Lower lobe of right lung (tissue), 2 donors: ENCODE measurements at regions not wholly inside any gene's neighbourhood (a gene's known extent, or its start where the extent isn't known, plus 50 kb on each side); places are given as distances from the start of the nearest gene placed in this dataset.

Source experiments
- ATAC-seq, 2 donors: fragments of 200-7000 bp; cut with Tn5 transposase; one replicate each; pipeline ENCODE4 v1.9.1; 2020 to 2022; ENCODE audit warnings: mild to moderate bottlenecking in 2 of 2, moderate library complexity in 2 of 2
- DNase-seq: peaks from one replicate; pipeline ENCODE4 v3.0.0-alpha.2; 2020
- H3K27ac ChIP-seq: fragments of 200-600 bp; one replicate; pipeline ENCODE4 v1.8.0; 2022
- H3K27me3 ChIP-seq: fragments of 200-600 bp; one replicate; pipeline ENCODE4 v1.8.0; 2022; ENCODE audit warnings: low read depth
- H3K36me3 ChIP-seq: fragments of 200-600 bp; one replicate; pipeline ENCODE4 v1.8.0; 2022; ENCODE audit warnings: mild to moderate bottlenecking
- H3K4me1 ChIP-seq: fragments of 200-600 bp; one replicate; pipeline ENCODE4 v1.8.0; 2022
- H3K4me3 ChIP-seq: fragments of 200-600 bp; one replicate; pipeline ENCODE4 v1.8.0; 2022; ENCODE audit warnings: mild to moderate bottlenecking
- H3K9me3 ChIP-seq: fragments of 200-600 bp; one replicate; pipeline ENCODE4 v1.8.0; 2022
- CTCF ChIP-seq: fragments of 200-600 bp; IDR thresholded peaks from one replicate; pipeline ENCODE4 v1.8.0; 2022; ENCODE audit warnings: antibody characterized with exemption, mild to moderate bottlenecking
- intact Hi-C: fragments of 100-400 bp; cut with DNase I; formaldehyde crosslinking; loops from one replicate; pipeline ENCODE4 v1.11.0; 2022
- donor health status: DM: no; HTN: yes; CAD: no; lungs with severe emphysema.

GRCh38 chr3:139827833-139828232 lies 107.2 kb upstream of the CLSTN2 start:
- ATAC-seq (no peak), DNase-seq (no peak)
- Histone ChIP-seq H3K9me3 (no peaks in the 10 kb centered on the region), H3K4me3 (no peak overlapping the region), H3K27me3 (no peaks in the 10 kb centered on the region), H3K36me3 (no peaks in the 10 kb centered on the region), H3K4me1 (no peaks in the 10 kb centered on the region), H3K27ac (no peak overlapping the region)
- intact Hi-C loops, result no loop called here
- no peak for TF ChIP-seq CTCF

DNA sequence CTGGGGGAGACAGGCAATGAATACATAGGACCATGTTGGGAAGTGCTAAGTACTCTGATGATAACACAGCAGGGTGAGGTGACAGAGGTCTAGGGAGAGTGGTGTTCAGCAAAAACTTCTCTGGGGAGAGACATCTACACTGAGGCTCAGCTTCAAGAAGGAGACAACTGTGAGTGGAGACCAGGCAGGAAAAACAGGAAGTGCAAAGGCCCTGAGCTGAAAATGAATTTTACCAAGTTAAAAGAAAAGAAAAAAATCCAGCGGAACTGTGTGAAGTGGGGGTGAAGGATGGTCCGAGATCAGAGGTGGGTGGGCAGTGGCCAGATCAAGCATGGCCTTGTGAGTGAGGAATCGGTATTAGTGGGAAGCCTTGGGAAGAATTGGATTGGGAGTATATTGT lies 110.1 kb upstream of the CLSTN2 start:
- H3K27ac ChIP-seq, result no peak overlapping the region

DNA sequence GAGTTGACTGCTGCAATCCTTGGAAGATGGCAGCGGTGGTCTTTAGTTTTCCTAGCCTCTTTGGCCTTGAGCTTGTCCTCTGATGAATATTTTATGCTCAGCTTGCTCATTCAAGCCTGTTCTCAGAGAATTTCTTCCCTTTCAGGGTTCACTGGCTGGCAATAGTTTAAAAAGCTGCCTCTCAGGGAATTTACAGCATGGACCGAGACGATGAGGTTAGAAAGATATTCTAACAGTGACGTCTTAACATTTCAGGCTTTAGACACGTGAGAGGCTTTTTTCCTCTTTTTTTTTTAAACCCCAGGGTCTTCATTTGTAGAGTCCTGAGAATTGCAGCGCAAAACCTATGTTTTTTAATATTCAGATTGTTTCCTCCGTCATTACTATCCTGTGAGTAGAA lies 120.3 kb upstream of the CLSTN2 start:
- TF ChIP-seq CTCF, result no peak
- no peaks in the 10 kb centered on the region for H3K36me3 ChIP-seq
- no peaks in the 10 kb centered on the region for H3K4me1 ChIP-seq
- no peaks in the 10 kb centered on the region for H3K9me3 ChIP-seq
- intact Hi-C loops, result no loop called here
- H3K27me3 ChIP-seq, result no peaks in the 10 kb centered on the region
- ATAC-seq (no peak), DNase-seq (no peak)
- no peak overlapping the region for H3K4me3 ChIP-seq
- no peak overlapping the region for H3K27ac ChIP-seq

More for the DNA sequence above, 110.1 kb upstream of the CLSTN2 start:
- Histone ChIP-seq H3K27me3 (no peaks in the 10 kb centered on the region), H3K4me3 (no peak overlapping the region), H3K36me3 (no peaks in the 10 kb centered on the region), H3K9me3 (no peaks in the 10 kb centered on the region), H3K4me1 (no peaks in the 10 kb centered on the region)
- DNase-seq (no peak), ATAC-seq (no peak)
- no peak for TF ChIP-seq CTCF
- intact Hi-C loops, result no loop called here

DNA sequence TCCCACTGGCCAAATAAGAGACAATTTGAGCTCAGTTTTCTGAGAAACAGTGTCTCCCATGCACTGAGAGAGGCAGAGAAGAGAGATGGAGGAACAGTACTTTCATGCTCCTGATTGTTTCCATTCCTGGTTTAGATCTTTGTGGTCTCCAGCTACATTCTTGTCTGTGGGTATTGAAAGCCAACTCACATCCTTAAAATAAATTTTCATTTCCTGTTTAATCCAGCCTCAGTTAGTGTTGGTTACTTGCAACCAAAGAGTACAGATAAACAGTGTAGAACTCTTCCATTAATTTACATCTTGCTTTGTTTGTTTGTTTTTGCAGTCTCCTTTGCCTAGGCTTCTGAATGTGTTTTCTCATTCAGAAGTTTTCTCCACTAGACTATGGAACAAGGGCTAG lies 123.7 kb upstream of the CLSTN2 start:
- intact Hi-C loops, result no loop called here
- no peak for ATAC-seq
- no peak for TF ChIP-seq CTCF
- Histone ChIP-seq H3K27me3 (no peaks in the 10 kb centered on the region), H3K4me3 (no peak overlapping the region), H3K36me3 (no peaks in the 10 kb centered on the region), H3K27ac (no peak overlapping the region), H3K9me3 (no peaks in the 10 kb centered on the region), H3K4me1 (no peaks in the 10 kb centered on the region)
- no peak for DNase-seq

GRCh38 chr3:139808201-139808600 lies 126.8 kb upstream of the CLSTN2 start:
- Histone ChIP-seq H3K36me3 (no peaks in the 10 kb centered on the region), H3K27ac (no peak overlapping the region), H3K4me1 (no peaks in the 10 kb centered on the region), H3K9me3 (no peaks in the 10 kb centered on the region), H3K27me3 (no peaks in the 10 kb centered on the region), H3K4me3 (no peak overlapping the region)
- no peak for TF ChIP-seq CTCF
- no peak for DNase-seq
- ATAC-seq, result no peak
- intact Hi-C loops, result no loop called here

DNA sequence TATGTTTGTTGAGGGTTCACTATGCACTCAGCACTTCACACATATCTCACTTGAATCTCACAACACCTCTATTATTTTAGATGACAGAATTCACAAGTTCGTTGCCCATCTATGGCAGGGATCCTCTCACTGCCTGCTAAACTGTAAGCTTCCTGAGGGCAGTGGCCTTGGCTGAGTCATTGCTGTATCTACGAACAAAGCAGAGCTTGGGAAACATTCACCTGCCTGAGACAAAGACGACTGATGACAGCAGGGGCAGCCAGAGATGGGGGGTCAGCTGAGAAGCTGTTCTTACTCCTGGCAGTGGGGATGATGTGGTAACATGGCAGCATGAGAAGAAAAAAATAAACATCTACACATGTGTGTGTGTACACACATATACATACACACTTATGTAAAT lies 125.5 kb upstream of the NMNAT3 start:
- Histone ChIP-seq H3K27me3 (no peaks in the 10 kb centered on the region), H3K36me3 (no peaks in the 10 kb centered on the region), H3K4me3 (no peak overlapping the region), H3K27ac (no peak overlapping the region), H3K4me1 (no peaks in the 10 kb centered on the region), H3K9me3 (no peaks in the 10 kb centered on the region)
- no peak for DNase-seq
- ATAC-seq, result no peak
- intact Hi-C loops, result no loop called here
- TF ChIP-seq CTCF, result no peak
